ENCODE measurements at regions not wholly inside any gene's neighbourhood (a gene's known extent, or its start where the extent isn't known, plus 50 kb on each side); places are given as distances from the start of the nearest gene placed in this dataset.

GRCh38 chr5:10133830-10134229 is 115.9 kb downstream of the ATPSCKMT start:
- no peak for TF ChIP-seq CTCF (IDR thresholded peaks at IDR 0.05)
- TF ChIP-seq POLR2AphosphoS5 (IDR thresholded peaks at IDR 0.05), result no peak
